ENCODE measurements at regions not wholly inside any gene's neighbourhood (a gene's known extent, or its start where the extent isn't known, plus 50 kb on each side); places are given as distances from the start of the nearest gene placed in this dataset.
A peak's percentile ranks its signal among the peaks of the same experiment; 100 is the strongest.

DNA sequence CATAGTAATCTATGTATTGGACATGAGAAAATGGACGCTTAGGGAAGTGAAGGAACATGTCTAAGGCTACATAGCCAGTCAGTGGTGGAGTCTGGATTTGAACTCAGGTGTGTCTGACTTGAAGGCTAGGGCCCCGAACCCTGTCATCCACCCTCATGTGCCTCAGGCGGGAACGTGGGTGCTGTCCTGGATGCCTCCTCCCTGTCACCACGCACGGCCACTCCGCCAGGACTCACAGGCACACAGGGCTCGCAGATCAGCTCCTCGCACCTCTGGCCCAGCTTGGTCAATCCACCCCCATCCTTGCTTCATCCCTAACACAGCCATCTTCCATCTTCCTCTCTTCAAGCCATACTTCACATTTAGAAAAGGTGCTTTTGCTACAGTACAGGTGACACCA lies 154.7 kb downstream of the KCNJ12 start:
- no peak overlapping the region for H2AFZ ChIP-seq (ENCODE audit: low read length)
- H3K9me3 ChIP-seq (replicated peaks; ENCODE audit: insufficient read depth, low read length): no peaks in the 10 kb centered on the region
- peaks cover 49% of the 10 kb centered on the region for H3K27me3 ChIP-seq (replicated peaks; ENCODE audit: insufficient read depth, low read length)
- H3K79me2 ChIP-seq (ENCODE audit: low read length): no peaks in the 10 kb centered on the region
- no peak overlapping the region for H3K9ac ChIP-seq (ENCODE audit: low read length)
- H3K4me1 ChIP-seq (ENCODE audit: low read length): peaks cover 22% of the 10 kb centered on the region
- H3F3A ChIP-seq (ENCODE audit: insufficient read depth, low read length): peaks cover 12% of the 10 kb centered on the region; the same call in 1 of the 2 replicates
- no peak overlapping the region for H3K4me3 ChIP-seq (ENCODE audit: low read length)
- DNase-seq: no peak
- H3K9me2 ChIP-seq (replicated peaks; ENCODE audit: insufficient read depth, low read length): no peaks in the 10 kb centered on the region
- H3K4me2 ChIP-seq (ENCODE audit: low read depth, low read length): no peak overlapping the region
- no peak for TF ChIP-seq EZH2phosphoT487 (IDR thresholded peaks at IDR 0.05; ENCODE audit: low read length)
- no peak for TF ChIP-seq EZH2 (optimal IDR thresholded peaks at IDR 0.05; ENCODE audit: low read depth, low read length)
- TF ChIP-seq, protein P1, sequence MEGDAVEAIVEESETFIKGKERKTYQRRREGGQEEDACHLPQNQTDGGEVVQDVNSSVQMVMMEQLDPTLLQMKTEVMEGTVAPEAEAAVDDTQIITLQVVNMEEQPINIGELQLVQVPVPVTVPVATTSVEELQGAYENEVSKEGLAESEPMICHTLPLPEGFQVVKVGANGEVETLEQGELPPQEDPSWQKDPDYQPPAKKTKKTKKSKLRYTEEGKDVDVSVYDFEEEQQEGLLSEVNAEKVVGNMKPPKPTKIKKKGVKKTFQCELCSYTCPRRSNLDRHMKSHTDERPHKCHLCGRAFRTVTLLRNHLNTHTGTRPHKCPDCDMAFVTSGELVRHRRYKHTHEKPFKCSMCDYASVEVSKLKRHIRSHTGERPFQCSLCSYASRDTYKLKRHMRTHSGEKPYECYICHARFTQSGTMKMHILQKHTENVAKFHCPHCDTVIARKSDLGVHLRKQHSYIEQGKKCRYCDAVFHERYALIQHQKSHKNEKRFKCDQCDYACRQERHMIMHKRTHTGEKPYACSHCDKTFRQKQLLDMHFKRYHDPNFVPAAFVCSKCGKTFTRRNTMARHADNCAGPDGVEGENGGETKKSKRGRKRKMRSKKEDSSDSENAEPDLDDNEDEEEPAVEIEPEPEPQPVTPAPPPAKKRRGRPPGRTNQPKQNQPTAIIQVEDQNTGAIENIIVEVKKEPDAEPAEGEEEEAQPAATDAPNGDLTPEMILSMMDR (IDR thresholded peaks at IDR 0.05; ENCODE audit: low read length): no peak
- no peaks in the 10 kb centered on the region for H3K36me3 ChIP-seq (replicated peaks; ENCODE audit: insufficient read depth, low read length)
- H3K27ac ChIP-seq (ENCODE audit: low read length): no peak overlapping the region
- peaks cover 9% of the 10 kb centered on the region; the same call in 1 of the 2 replicates for H4K20me1 ChIP-seq (ENCODE audit: insufficient read depth, low read length)

DNA sequence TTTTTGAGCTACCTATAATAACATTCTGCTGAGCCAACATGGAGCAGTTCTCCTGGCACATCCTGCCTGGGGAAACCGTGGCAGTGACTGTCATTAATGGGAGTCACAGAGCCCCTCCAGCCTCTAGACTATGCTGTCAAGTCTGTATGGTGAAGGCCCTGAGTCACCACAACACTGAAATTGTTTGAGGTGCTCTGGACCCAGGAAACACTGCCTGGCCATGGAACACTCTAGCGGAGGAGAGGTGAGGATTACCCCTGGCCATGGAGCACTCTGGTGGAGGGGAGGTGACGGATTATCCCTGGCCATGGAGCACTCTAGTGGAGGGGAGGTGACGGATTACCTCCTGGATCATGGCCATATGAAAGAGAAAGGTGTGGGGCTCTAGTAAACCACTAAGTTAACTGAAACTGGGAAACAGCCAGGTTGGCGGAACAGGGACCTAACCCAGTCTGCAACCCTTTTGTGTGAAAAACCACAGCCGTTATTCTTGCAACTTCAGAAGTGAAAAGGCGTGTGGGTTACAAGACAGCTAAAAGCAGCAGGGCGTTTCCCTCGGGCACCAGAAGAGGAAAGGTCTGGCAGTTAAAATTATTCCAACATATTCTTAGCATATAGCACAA lies 156.7 kb downstream of the KCNJ12 start:
- DNase-seq: peak; percentile 86
- Histone ChIP-seq H3K36me3 (replicated peaks; ENCODE audit: insufficient read depth, low read length) (no peaks in the 10 kb centered on the region), H3K79me2 (ENCODE audit: low read length) (no peaks in the 10 kb centered on the region), H4K20me1 (ENCODE audit: insufficient read depth, low read length) (peaks cover 9% of the 10 kb centered on the region; the same call in 1 of the 2 replicates), H3K27me3 (replicated peaks; ENCODE audit: insufficient read depth, low read length) (peaks cover 37% of the 10 kb centered on the region), H2AFZ (ENCODE audit: low read length) (no peak overlapping the region), H3K4me1 (ENCODE audit: low read length) (peaks cover 22% of the 10 kb centered on the region), H3K9ac (ENCODE audit: low read length) (no peak overlapping the region), H3K9me2 (replicated peaks; ENCODE audit: insufficient read depth, low read length) (no peaks in the 10 kb centered on the region), H3K27ac (ENCODE audit: low read length) (no peak overlapping the region), H3K4me2 (ENCODE audit: low read depth, low read length) (peak overlapping the region; percentile 53; the same call in 1 of the 2 replicates), H3K9me3 (replicated peaks; ENCODE audit: insufficient read depth, low read length) (no peaks in the 10 kb centered on the region), H3K4me3 (ENCODE audit: low read length) (no peak overlapping the region), H3F3A (ENCODE audit: insufficient read depth, low read length) (peaks cover 12% of the 10 kb centered on the region; the same call in 1 of the 2 replicates)
- TF ChIP-seq, protein P1 (IDR thresholded peaks at IDR 0.05; ENCODE audit: low read length): no peak
- no peak for TF ChIP-seq EZH2phosphoT487 (IDR thresholded peaks at IDR 0.05; ENCODE audit: low read length)
- TF ChIP-seq EZH2 (optimal IDR thresholded peaks at IDR 0.05; ENCODE audit: low read depth, low read length): no peak

DNA sequence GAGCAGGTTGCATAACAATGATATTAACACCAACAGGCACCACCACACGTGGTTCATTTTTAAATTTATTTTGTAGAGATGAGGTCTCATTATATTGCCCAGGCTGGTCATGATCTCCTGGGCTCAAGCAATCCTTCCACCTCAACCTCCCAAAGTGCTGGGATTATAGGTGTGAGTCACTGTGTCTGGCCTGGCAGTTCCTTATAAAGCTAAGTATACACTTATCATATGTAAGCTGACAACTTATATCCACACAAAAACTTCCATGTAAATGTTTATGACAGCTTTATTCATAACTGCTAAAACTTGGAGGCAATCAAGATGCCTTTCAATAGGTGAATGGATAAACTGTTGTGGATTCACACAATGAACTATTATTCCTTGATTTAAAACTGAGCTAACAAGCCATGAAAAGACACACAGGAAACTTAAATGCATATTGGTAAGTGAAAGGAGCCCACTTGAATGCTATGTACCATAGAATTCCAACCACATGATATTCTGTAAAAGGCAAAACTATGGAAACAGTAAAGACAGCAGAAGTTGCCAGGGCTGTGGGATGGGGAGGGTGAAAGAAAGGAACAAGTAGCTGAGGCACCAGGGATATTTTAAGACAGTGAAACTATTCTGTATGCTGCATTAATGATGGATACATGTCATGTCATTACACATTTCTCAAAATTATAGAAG lies 156.5 kb upstream of the KCNJ18 start:
- TF ChIP-seq EZH2phosphoT487 (IDR thresholded peaks at IDR 0.05; ENCODE audit: low read length) (no peak), EZH2 (optimal IDR thresholded peaks at IDR 0.05; ENCODE audit: low read depth, low read length) (no peak)
- TF ChIP-seq, protein P1 (IDR thresholded peaks at IDR 0.05; ENCODE audit: low read length): no peak
- no peak overlapping the region for H3K4me2 ChIP-seq (ENCODE audit: low read depth, low read length)
- no peaks in the 10 kb centered on the region for H3K9me3 ChIP-seq (replicated peaks; ENCODE audit: insufficient read depth, low read length)
- H3K27ac ChIP-seq (ENCODE audit: low read length): no peak overlapping the region
- H3F3A ChIP-seq (ENCODE audit: insufficient read depth, low read length): peaks cover 12% of the 10 kb centered on the region; the same call in 1 of the 2 replicates
- H3K36me3 ChIP-seq (replicated peaks; ENCODE audit: insufficient read depth, low read length): no peaks in the 10 kb centered on the region
- peaks cover 22% of the 10 kb centered on the region for H3K4me1 ChIP-seq (ENCODE audit: low read length)
- DNase-seq: no peak
- no peaks in the 10 kb centered on the region for H3K79me2 ChIP-seq (ENCODE audit: low read length)
- no peak overlapping the region for H2AFZ ChIP-seq (ENCODE audit: low read length)
- H3K9ac ChIP-seq (ENCODE audit: low read length): no peak overlapping the region
- H3K27me3 ChIP-seq (replicated peaks; ENCODE audit: insufficient read depth, low read length): peaks cover 18% of the 10 kb centered on the region
- no peak overlapping the region for H3K4me3 ChIP-seq (ENCODE audit: low read length)
- H4K20me1 ChIP-seq (ENCODE audit: insufficient read depth, low read length): peaks cover 9% of the 10 kb centered on the region; the same call in 1 of the 2 replicates
- H3K9me2 ChIP-seq (replicated peaks; ENCODE audit: insufficient read depth, low read length): no peaks in the 10 kb centered on the region
